SU-DHL-6 (cell line): ENCODE measurements at regions not wholly inside any gene's neighbourhood (a gene's known extent, or its start where the extent isn't known, plus 50 kb on each side); places are given as distances from the start of the nearest gene placed in this dataset.

Source experiments
- H2AFZ ChIP-seq: fragments of 200-600 bp; sonication (generic); 2 replicates; pipeline ENCODE4 v1.6.1; 2014; ENCODE audit warnings: low read depth, mild to moderate bottlenecking, moderate library complexity, mixed read lengths, antibody characterized with exemption, low read length; ENCODE audit not compliant: severe bottlenecking
- H3F3A ChIP-seq: fragments of 200-600 bp; shearing (Covaris generic); 2 replicates; pipeline ENCODE4 v1.6.0; 2016; ENCODE audit warnings: antibody characterized with exemption, mild to moderate bottlenecking; ENCODE audit not compliant: insufficient read depth
- H3K27ac ChIP-seq: fragments of 200-600 bp; sonication (generic); 2 replicates; pipeline ENCODE4 v1.5.1; 2016; ENCODE audit warnings: low read depth, mild to moderate bottlenecking, low read length, moderate library complexity, mixed read lengths
- H3K27me3 ChIP-seq: fragments of 200-600 bp; sonication (generic), shearing (Covaris generic); 2 replicates; pipeline ENCODE4 v1.6.0; 2014; ENCODE audit warnings: mild to moderate bottlenecking, low read length
- H3K36me3 ChIP-seq: fragments of 200-600 bp; sonication (generic); 2 replicates; pipeline ENCODE4 v1.6.1; 2014; ENCODE audit warnings: mild to moderate bottlenecking, low read length, mixed read lengths
- H3K4me2 ChIP-seq: fragments of 300-600, 200-600 bp; shearing (Covaris generic), sonication (generic); 2 replicates; pipeline ENCODE4 v1.6.0; 2014; ENCODE audit warnings: low read length, low read depth, mild to moderate bottlenecking; ENCODE audit not compliant: poor library complexity, severe bottlenecking
- H3K4me3 ChIP-seq: fragments of 200-600 bp; sonication (generic); 2 replicates; pipeline ENCODE4 v1.5.1; 2014; ENCODE audit warnings: antibody characterized with exemption, low read length, mild to moderate bottlenecking, mixed read lengths; ENCODE audit not compliant: insufficient read depth, poor library complexity, severe bottlenecking
- H3K79me2 ChIP-seq: fragments of 200-600 bp; sonication (generic); 2 replicates; pipeline ENCODE4 v1.6.1; 2014; ENCODE audit warnings: mild to moderate bottlenecking, low read length, moderate library complexity; ENCODE audit not compliant: insufficient read depth
- H3K9ac ChIP-seq: fragments of 200-600 bp; sonication (generic); 2 replicates; pipeline ENCODE4 v1.7.0; 2014; ENCODE audit warnings: mild to moderate bottlenecking, low read length
- H3K9me2 ChIP-seq: fragments of 200-600 bp; sonication (generic); replicated peaks from 2 replicates; pipeline ENCODE4 v1.6.1; 2014; ENCODE audit warnings: low read length; ENCODE audit not compliant: insufficient read depth
- H3K9me3 ChIP-seq: fragments of 200-600 bp; sonication (generic); 2 replicates; pipeline ENCODE4 v1.6.1; 2014; ENCODE audit warnings: low read length, mixed read lengths; ENCODE audit not compliant: insufficient read depth
- H4K20me1 ChIP-seq: fragments of 200-600 bp; sonication (generic); 2 replicates; pipeline ENCODE4 v1.6.1; 2014; ENCODE audit warnings: low read depth, mild to moderate bottlenecking, antibody characterized with exemption, low read length, moderate library complexity, mixed read lengths
- EZH2phosphoT487 ChIP-seq: fragments of 200-600 bp; sonication (generic), shearing (Covaris generic); conservative IDR thresholded peaks from 2 replicates; pipeline ENCODE4 v1.6.1; 2018; ENCODE audit warnings: mild to moderate bottlenecking, antibody characterized with exemption, low read length, moderate library complexity, mixed read lengths
- TF ChIP-seq, protein P1 (sequence below): fragments of 200-600 bp; sonication (generic); IDR thresholded peaks from one replicate; pipeline ENCODE4 v1.5.1; 2017; ENCODE audit warnings: antibody characterized with exemption, mild to moderate bottlenecking, low read length, moderate library complexity; ENCODE audit not compliant: insufficient read depth, poor library complexity, severe bottlenecking

DNA sequence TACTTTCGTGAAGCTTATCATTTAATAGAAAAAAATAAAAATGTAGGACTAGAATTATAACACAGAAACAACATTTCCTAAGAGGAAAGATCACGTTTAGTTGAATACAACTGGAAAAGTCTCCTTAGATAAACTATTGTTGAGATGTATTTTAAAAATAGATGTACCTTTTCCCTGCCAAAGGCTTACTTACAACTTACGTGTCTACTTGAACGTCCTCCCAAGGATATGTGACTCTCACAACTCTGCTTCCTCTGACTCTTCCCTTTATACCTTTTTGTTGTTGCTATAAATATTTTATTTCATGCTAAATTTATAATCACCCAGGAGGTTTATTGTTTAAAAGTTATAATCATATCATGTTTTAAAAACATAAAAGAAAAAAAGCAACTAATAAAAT lies 908.0 kb upstream of the ROBO1 start:
- Histone ChIP-seq H3K36me3 (no peaks in the 10 kb centered on the region), H3K9ac (no peak overlapping the region), H3K4me2 (no peak overlapping the region), H3K9me2 (no peaks in the 10 kb centered on the region), H3K27me3 (no peaks in the 10 kb centered on the region), H3K4me3 (no peak overlapping the region), H4K20me1 (no peaks in the 10 kb centered on the region), H3K9me3 (no peaks in the 10 kb centered on the region), H3K27ac (no peak overlapping the region), H3K79me2 (no peaks in the 10 kb centered on the region), H3F3A (no peaks in the 10 kb centered on the region), H2AFZ (no peak overlapping the region)
- TF ChIP-seq, protein P1, sequence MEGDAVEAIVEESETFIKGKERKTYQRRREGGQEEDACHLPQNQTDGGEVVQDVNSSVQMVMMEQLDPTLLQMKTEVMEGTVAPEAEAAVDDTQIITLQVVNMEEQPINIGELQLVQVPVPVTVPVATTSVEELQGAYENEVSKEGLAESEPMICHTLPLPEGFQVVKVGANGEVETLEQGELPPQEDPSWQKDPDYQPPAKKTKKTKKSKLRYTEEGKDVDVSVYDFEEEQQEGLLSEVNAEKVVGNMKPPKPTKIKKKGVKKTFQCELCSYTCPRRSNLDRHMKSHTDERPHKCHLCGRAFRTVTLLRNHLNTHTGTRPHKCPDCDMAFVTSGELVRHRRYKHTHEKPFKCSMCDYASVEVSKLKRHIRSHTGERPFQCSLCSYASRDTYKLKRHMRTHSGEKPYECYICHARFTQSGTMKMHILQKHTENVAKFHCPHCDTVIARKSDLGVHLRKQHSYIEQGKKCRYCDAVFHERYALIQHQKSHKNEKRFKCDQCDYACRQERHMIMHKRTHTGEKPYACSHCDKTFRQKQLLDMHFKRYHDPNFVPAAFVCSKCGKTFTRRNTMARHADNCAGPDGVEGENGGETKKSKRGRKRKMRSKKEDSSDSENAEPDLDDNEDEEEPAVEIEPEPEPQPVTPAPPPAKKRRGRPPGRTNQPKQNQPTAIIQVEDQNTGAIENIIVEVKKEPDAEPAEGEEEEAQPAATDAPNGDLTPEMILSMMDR: no peak

DNA sequence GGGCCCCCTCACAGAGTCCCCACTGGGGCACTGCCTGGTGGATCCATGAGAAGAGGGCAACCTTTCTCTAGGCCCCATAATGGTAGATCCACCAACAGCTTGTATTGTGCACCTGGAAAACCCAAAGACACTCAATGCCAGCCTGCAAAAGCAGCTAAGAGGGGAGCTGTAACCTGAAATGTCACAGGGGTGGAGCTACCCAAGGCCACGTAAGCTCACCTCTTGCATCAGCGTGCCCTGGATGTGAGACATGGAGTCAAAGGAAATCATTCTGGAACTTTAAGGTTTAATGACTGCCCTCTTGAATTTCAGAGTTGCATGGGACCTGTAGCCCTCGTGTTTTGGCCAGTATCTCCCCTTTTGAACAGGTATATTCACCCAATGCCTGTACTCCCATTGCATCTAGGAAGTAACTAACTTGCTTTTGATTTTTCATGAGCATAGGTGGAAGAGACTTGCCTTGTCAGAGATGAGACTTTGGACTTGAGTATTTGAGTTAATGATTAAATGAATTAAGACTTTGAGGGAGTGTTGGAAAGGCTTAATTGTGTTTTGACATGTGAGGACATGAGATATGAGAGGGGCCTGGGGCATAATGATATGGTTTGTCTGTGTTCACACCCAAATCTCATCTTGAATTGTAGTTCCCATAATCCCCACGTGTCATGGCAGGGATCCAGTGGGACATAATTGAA lies 900.9 kb upstream of the ROBO1 start:
- H3K9me3 ChIP-seq: 0 out of 2 replicates have a peak, but pooled peaks cover 6% of the 10 kb centered on the region
- H4K20me1 ChIP-seq: no peaks in the 10 kb centered on the region
- H3K4me2 ChIP-seq: no peak overlapping the region
- no peak overlapping the region for H2AFZ ChIP-seq
- TF ChIP-seq, protein P1: no peak
- no peak for TF ChIP-seq EZH2phosphoT487
- no peaks in the 10 kb centered on the region for H3K79me2 ChIP-seq
- H3K27me3 ChIP-seq: no peaks in the 10 kb centered on the region
- H3K36me3 ChIP-seq: no peaks in the 10 kb centered on the region
- no peak overlapping the region for H3K4me3 ChIP-seq
- H3K9me2 ChIP-seq: no peaks in the 10 kb centered on the region
- H3F3A ChIP-seq: no peaks in the 10 kb centered on the region
- H3K27ac ChIP-seq: no peak overlapping the region
- no peak overlapping the region for H3K9ac ChIP-seq

DNA sequence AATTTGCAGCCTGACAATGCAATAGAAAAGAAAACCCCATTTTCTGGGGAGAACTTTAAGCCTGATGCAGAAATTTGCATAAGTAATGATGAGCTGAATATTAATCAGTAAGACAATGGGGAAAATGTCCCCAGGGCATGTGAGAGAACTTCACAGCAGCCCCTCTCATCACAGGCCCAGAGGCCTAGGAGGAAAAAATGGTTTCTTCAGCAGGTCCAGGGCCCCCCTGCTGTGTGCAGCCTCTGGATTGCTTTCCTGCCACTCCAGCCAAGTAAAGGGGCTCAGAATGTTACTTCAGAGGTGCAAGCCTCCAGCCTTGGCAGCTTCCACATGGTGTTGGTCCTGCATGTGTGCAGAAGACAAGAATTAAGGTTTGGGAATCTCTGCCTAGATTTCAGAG lies 900.3 kb upstream of the ROBO1 start:
- H3K4me3 ChIP-seq: no peak overlapping the region
- H3K4me2 ChIP-seq: no peak overlapping the region
- H3K9me3 ChIP-seq: 0 out of 2 replicates have a peak, but pooled peaks cover 6% of the 10 kb centered on the region
- no peak for TF ChIP-seq EZH2phosphoT487
- TF ChIP-seq, protein P1: no peak
- H3K27me3 ChIP-seq: no peaks in the 10 kb centered on the region
- no peaks in the 10 kb centered on the region for H3F3A ChIP-seq
- no peak overlapping the region for H3K27ac ChIP-seq
- no peaks in the 10 kb centered on the region for H3K36me3 ChIP-seq
- H2AFZ ChIP-seq: no peak overlapping the region
- no peaks in the 10 kb centered on the region for H4K20me1 ChIP-seq
- no peaks in the 10 kb centered on the region for H3K9me2 ChIP-seq
- H3K9ac ChIP-seq: no peak overlapping the region
- no peaks in the 10 kb centered on the region for H3K79me2 ChIP-seq
